GM18870 (cell line): ENCODE measurements at regions not wholly inside any gene's neighbourhood (a gene's known extent, or its start where the extent isn't known, plus 50 kb on each side); places are given as distances from the start of the nearest gene placed in this dataset.

Experiments used
- ATAC-seq: cut with Tn5 transposase; IDR thresholded peaks from one replicate; pipeline ENCODE4 v1.9.1; 2021; ENCODE audit warnings: moderate library complexity; ENCODE audit not compliant: unreplicated experiment

DNA sequence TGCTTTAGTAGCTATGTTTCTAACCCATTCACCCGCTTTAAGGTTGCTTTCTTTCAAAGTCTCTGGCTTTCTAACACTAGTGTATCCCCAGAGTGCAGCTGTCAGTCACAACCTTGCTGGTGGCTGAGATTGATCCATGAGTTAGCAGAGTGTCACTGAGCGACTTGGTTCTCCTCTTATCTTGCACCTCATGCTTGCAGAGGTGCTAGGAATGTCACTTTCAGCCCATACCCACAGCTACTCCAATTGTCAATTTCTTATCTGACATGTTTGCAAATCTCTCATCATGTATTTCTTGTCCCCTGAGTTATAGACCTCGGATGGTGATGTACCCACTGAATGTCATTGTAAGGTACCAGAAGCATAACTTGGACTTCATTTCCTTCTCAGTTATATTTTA lies 1110.2 kb downstream of the GALC start:
- no peak for ATAC-seq

DNA sequence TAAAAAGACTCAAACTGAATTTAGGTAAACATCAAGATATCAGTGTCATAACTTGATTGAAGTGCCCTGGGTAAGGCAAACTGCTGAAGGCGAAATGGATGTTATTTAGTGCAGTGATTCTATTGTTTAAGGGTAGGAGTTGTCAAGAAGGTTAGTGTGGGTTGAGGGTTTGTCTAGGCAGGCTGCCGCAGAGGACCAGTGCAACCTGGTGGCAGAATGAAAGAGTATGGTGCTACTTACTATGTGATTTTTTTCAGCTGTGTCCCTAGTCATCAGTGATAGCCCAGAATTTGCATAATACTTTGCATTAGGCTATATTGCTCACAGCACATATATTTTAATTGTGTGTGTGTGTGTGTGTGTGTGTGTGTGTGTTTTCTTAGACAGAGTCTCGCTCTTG lies 1127.0 kb downstream of the GALC start:
- no peak for ATAC-seq

- no peak for ATAC-seq
These were observed 1134.4 kb downstream of the GALC start for GRCh38 chr14:86858591-86858990.

DNA sequence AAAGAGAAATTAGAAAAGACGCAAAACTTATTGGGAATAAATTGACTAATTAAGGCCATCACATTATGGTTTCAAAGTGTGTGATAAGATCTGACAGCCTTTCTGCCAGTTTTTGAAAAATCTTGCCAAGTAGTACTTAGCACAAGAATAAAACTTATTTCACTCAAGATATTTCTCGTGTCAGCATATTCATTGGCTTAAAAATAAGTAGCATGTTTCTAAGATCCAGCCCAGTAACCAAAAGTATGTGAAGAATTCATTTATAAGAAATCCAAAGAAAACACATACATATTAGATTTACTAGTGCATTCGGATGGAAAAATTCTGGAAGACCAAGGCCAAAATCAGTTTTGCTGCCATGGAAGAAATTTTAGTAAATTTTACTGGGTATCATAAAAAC lies 1135.0 kb downstream of the GALC start:
- no peak for ATAC-seq

GRCh38 chr14:86852530-86852929 lies 1140.5 kb downstream of the GALC start:
- ATAC-seq, result no peak

DNA sequence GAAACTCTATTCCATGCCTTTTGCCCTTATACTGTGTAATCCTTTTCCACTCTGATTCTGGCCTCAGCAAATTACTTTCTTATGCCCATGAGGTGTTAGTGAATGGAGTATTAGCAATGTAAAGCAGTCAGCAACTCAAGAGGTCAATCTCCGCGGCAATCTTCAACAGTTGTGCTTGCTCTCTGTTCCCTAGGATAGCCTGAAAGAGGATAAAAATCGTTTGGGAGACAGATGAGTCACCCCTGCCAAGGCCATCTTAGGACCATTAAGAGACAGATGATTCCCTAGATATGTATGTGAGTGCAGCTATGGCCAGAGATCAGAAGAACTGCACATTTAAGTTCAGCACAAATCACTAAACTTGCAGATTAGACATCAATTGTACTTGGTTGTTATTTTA lies 1145.8 kb downstream of the GALC start:
- ATAC-seq, result no peak

- ATAC-seq, result no peak
These were observed 1154.6 kb downstream of the GALC start for GRCh38 chr14:86838363-86838762.

DNA sequence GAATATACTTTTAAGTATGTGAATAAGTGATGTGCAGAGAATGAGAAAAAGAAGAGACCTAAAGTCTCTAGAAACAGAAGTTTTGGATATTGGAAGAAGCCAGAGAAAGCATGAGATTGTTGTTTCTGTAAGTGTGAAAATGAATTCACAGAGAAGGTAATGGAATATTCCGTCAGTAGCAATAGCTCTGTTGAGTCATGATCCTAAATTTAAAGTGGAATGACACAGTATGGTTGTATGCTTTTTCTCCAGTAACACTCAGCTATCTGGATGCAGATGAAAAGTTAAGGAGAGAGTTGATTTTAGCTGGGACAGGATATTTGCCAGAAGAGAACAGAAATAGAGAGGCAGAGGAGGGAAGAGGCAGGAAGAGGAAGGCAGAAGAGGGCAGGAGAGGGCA lies 1166.3 kb downstream of the GALC start:
- ATAC-seq, result no peak

DNA sequence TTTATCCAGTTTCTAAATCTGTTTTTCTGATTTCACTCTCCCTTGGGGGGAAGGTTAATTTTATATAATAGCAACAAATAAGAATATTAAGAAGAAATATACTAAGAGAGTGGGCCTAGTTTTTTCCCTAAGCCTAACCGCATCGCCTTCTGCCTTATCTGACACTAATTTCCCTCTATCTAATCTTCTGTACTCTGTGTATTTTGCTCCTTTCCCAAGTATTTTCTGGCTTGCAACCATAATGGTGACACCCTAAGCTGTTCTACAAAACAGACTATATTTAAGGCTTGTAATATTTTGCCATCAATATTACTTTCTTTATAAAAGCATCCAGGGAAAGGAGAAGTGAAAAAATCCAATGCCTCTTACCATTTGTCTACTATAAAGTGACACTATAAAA lies 1168.8 kb downstream of the GALC start:
- ATAC-seq, result no peak

DNA sequence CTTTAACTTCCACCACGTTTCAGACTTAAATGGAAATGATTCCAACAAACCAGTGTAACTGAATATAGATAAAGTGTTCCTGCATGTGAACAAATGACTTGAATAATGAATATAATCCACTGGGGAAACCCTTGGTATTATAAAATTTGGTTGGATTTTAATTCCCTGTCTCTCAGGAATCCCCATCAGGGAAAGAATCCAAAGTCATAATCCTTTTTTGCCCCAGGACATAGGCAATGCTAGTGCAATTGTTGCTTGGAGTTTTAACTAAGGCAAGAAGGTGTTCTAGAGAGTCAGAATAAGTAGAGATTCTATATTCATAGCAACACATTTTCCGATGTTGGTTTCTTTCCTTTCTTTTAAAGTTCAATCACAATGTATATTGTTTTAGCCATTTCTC lies 1169.4 kb downstream of the GALC start:
- ATAC-seq, result no peak

- no peak for ATAC-seq
These were observed 1177.6 kb downstream of the GALC start for GRCh38 chr14:86815341-86815740.

- ATAC-seq, result no peak
These were observed 1190.3 kb downstream of the GALC start for GRCh38 chr14:86802726-86803125.

DNA sequence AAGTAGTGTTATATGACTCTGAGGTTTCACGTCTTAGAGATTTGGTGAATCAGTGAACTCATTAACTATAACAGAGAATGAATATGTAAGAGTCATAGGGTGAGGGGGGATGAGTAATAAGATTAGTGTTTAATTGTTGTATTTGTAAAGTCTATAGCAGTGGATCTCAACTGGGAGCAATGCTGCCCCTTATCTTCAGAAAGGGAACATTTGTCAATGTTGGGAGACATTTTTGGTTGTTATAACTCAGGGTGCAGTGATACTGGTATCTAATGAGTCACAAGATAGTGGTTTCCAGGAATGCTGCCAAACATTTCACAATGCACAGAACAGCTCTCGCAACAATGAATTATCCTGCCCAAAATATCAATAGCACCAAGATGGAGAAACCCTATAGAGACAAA lies 1193.7 kb downstream of the GALC start:
- no peak for ATAC-seq

- ATAC-seq, result no peak
These were observed 1194.7 kb downstream of the GALC start for GRCh38 chr14:86798330-86798729.

DNA sequence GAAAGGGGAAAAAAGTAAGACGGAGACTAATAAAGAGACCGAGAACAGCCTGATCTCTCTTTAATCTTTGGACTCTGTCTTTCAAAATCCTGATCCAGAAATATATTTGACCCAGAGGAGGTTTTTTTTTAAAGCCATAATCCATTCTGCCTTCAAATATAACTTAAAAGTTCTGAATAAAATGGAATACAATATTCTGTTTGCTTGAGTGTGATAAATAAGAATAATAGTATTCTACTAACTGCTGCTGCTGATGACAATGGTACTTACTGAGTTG lies 1196.0 kb downstream of the GALC start:
- no peak for ATAC-seq

DNA sequence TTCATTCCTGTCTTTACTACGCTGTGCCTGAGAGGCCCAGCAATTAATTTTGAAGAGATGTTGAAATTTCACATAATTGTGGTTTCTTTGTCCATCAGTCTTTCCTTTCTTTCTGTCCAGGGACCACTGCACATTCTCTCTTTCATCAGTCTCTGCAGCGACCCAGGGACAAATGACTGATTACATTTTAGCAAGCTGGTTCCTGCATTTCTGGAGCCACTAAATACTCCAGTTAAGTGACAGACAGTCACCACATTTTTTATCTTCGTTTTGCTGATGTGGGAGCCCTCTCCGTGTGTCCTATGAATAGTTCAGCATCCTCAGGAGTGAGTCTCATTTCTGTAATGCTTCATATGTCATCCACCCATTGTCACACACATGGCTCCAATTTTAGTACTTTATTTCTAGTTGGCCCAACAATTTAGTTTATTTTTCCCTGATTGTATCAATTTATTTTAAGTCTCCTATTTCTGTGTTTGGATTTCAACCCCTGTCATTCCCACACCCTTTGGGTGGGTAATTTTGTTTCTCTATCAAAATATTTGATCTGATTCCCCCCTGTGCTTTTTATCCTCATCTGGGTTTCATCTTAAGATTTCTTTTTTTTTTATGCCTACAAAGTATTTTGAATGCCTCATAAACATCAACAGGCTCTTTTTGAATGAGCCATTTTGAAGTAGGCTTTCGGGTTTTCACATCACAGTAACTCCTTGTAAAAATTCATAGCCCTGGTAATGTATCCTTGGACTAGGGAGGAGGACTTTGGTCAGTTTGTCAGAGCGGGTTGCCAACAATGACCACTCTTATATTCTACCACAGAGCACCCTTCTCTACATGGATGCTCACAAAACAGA lies 1196.5 kb downstream of the GALC start:
- ATAC-seq, result no peak

DNA sequence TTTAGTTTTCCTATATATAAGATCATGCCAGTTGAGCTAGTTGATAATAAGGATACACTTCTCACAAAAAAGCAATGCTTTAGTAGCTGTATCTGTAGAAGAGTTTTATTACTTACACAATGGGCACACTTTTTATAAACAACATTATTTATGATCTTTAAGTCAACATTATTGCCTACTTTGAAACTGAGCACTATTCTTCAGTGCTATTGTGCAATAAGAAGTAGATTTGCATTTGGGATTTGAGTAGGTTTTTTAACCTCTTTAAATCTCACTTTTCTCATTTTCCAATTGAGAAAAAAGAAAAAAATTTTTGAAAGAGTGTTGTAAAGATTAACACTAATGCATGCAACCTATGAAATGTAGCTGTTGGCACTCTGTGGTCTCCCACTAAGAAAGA lies 1198.3 kb downstream of the GALC start:
- no peak for ATAC-seq

DNA sequence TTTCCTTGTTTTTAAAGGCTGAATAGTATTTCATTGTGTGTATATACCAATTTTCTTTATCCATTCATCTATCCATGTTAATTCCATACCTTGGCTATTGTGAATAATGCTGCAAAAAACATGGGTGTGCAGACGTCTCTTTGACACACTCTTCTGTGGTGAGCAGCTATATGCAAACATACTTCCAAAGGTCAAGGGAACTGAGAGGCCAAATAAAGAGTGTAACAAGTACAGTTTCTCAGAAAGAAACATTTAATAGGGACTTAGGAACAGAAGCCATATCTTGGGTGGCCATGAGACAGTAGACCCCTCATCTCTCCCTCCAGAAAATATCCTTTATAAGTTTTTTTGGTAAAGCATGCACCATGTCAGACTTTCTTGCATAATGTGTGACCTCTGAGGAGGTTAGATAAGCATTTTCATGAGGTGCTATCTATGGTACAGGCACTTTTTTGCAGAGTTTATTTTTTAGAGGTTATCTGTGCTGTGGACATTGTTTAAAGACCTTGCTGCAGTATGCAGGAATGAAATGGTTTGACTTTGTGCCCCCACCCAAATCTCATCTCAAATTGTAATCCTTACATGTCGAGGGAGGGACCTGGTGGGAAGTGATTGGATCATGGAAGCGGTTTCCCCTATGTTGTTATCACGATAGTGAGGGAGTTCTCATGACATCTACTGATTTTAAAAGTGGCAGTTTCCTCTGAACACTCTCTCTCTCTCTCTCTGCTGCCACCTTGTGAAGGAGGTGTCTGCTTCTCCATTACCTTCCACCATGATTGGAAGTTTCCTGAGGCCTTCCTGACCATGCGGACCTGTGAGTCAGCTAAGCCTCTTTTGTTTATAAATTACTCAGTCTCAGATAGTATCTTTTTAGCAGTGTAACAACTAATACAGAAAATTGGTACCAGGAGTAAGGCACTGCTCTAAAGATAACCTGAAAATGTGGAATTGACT lies 1202.3 kb downstream of the GALC start:
- ATAC-seq, result no peak

- ATAC-seq, result no peak
These were observed 1204.8 kb downstream of the GALC start for GRCh38 chr14:86788224-86788623.

DNA sequence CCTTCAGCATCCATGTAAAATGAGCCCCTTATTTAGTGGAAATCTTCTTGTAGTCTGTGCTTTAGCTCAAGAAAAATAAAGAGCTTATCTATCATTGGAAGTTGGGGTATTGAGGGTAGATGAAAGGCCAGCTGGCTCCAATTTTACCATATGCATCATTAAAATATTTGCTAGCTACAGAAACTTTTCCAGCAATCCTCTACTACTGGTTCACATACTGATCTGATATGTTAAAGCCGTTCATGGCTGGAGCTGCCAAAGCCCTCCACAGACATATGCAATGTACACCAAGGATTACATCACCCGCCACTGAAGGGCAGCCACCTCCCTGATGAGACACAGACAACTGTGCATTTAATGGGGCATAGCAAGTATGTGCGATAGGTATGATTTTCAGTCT lies 1205.3 kb downstream of the GALC start:
- ATAC-seq, result no peak

- no peak for ATAC-seq
These were observed 1210.8 kb downstream of the GALC start for GRCh38 chr14:86782092-86782580.

DNA sequence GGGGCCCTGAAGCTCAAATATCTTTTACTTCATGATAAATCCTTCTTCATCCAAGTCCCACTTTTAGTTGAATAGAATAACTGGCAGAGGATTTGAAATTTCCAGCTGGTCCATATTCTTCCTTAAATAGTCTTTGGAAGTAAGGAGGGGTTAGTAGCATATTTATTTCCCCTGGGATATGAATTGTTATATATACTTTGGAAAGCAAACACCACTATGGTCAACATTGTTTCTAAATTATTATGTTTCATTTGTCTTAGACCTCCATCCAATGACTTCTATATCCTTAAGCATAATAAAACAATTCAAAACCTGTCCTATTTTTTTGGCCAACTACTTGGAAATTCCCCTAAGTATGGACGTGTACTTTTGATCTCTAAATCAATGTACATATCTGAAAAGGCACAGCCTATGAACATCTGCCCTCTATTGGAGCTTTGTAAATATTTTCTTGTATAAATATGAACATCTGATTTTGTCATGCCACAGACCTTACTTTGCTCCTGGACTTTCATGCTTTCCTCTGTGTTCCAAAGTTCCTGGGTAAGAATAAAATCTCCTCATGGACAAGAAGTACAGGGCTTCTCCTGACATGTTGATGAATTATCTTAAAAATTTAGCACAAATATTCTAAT lies 1212.0 kb downstream of the GALC start:
- ATAC-seq, result no peak
